ENCODE measurements at regions not wholly inside any gene's neighbourhood (a gene's known extent, or its start where the extent isn't known, plus 50 kb on each side); places are given as distances from the start of the nearest gene placed in this dataset.

DNA sequence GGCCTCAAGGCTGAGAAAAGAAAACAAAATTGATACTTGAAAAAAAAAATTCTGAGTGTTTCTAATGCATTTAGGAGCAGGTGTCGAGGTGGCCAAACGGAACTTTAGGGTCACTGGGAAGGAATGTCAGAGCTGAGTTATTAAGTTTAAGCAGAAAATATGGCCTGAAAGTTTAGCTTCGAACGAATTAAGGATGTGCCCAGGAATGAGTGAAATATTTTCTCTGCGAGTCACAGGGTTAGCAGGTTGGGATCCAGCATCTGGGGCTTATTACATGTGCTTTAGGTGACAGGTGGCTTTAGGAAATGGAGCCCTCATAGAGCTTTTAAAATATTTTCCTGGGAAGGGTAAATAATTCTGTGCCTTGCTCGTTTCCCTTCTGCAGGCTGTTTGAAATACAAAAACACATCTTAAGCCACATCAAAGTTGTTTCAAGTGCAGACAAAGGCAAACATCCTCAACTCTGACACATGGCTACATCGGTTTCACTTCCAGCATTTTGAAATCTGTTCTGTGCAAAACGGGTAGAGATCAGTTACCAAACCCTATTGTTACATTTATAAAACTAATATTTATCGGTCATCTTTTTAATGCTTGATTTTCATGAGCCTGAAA, 143.1 kb upstream of the ARRDC4 start:
- H3K9me3 ChIP-seq (ENCODE audit: insufficient read depth, low read length) = no peaks in the 10 kb centered on the region
- no peaks in the 10 kb centered on the region for H4K20me1 ChIP-seq (ENCODE audit: insufficient read depth, low read length)
- no peak overlapping the region for H3K4me3 ChIP-seq (ENCODE audit: low read length)
- no peaks in the 10 kb centered on the region for H3K27me3 ChIP-seq (ENCODE audit: low read depth, low read length)
- H3K27ac ChIP-seq (ENCODE audit: low read length) = no peak overlapping the region
- no peaks in the 10 kb centered on the region for H3K79me2 ChIP-seq (ENCODE audit: low read length)
- H3K4me2 ChIP-seq (ENCODE audit: low read length) = no peak overlapping the region
- TF ChIP-seq, protein P1, sequence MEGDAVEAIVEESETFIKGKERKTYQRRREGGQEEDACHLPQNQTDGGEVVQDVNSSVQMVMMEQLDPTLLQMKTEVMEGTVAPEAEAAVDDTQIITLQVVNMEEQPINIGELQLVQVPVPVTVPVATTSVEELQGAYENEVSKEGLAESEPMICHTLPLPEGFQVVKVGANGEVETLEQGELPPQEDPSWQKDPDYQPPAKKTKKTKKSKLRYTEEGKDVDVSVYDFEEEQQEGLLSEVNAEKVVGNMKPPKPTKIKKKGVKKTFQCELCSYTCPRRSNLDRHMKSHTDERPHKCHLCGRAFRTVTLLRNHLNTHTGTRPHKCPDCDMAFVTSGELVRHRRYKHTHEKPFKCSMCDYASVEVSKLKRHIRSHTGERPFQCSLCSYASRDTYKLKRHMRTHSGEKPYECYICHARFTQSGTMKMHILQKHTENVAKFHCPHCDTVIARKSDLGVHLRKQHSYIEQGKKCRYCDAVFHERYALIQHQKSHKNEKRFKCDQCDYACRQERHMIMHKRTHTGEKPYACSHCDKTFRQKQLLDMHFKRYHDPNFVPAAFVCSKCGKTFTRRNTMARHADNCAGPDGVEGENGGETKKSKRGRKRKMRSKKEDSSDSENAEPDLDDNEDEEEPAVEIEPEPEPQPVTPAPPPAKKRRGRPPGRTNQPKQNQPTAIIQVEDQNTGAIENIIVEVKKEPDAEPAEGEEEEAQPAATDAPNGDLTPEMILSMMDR (IDR thresholded peaks at IDR 0.05; ENCODE audit: low read depth, low read length) = no peak
- TF ChIP-seq EZH2phosphoT487 (IDR thresholded peaks at IDR 0.05; ENCODE audit: low read depth) = no peak
- H3K9ac ChIP-seq (ENCODE audit: low read length) = no peak overlapping the region
- H2AFZ ChIP-seq (ENCODE audit: low read depth, low read length) = no peak overlapping the region
- no peaks in the 10 kb centered on the region for H3K4me1 ChIP-seq (ENCODE audit: low read length)
- no peaks in the 10 kb centered on the region for H3K36me3 ChIP-seq (replicated peaks; ENCODE audit: low read depth, low read length)

DNA sequence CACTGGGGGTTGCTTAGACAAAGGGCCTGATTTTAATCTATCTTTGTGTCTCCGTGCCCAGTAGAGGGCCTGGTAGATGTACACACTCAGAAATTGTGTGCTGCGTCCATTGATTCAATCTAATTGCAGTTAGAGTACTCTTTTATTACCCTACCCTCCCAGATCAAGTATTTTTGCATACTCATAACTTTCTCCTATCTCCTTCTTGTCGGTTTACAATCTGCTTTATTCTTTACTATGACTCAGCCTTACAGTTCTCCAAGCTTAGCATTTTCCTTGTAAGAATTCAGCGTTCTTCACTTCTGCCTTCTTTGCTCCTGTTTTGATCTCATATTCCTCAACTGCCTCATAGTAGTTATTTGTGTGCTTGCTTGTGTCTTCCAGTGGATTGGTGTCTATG, 124.5 kb upstream of the ARRDC4 start:
- H3K79me2 ChIP-seq (ENCODE audit: low read length) = no peaks in the 10 kb centered on the region
- no peak overlapping the region for H3K4me2 ChIP-seq (ENCODE audit: low read length)
- no peak overlapping the region for H3K9ac ChIP-seq (ENCODE audit: low read length)
- H3K4me1 ChIP-seq (ENCODE audit: low read length) = no peaks in the 10 kb centered on the region
- H3K27me3 ChIP-seq (ENCODE audit: low read depth, low read length) = no peaks in the 10 kb centered on the region
- no peaks in the 10 kb centered on the region for H4K20me1 ChIP-seq (ENCODE audit: insufficient read depth, low read length)
- H3K4me3 ChIP-seq (ENCODE audit: low read length) = no peak overlapping the region
- H3K36me3 ChIP-seq (replicated peaks; ENCODE audit: low read depth, low read length) = no peaks in the 10 kb centered on the region
- TF ChIP-seq, protein P1 (IDR thresholded peaks at IDR 0.05; ENCODE audit: low read depth, low read length) = no peak
- TF ChIP-seq EZH2phosphoT487 (IDR thresholded peaks at IDR 0.05; ENCODE audit: low read depth) = no peak
- no peak overlapping the region for H2AFZ ChIP-seq (ENCODE audit: low read depth, low read length)
- no peak overlapping the region for H3K27ac ChIP-seq (ENCODE audit: low read length)
- H3K9me3 ChIP-seq (ENCODE audit: insufficient read depth, low read length) = no peaks in the 10 kb centered on the region

DNA sequence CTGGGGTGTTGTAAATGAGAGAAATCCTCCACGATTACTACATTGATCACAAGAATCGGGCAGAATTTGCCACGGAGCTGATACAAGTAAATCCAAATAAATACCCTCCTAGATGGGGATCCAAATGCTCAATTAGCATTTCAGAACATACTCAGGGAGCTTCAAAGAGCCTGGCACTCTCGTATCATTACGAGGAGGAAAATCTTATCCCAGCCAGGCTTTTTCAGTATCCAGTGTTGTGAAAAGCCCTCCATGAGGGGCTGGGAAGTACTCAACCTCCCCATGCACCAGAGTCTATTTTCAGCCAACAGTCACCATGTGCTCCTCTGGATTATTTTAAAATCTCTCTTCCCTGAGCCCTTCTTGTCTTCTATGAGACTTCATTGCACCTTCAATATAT, 122.6 kb upstream of the ARRDC4 start:
- no peaks in the 10 kb centered on the region for H4K20me1 ChIP-seq (ENCODE audit: insufficient read depth, low read length)
- no peak overlapping the region for H3K4me3 ChIP-seq (ENCODE audit: low read length)
- H3K9ac ChIP-seq (ENCODE audit: low read length) = no peak overlapping the region
- TF ChIP-seq, protein P1 (IDR thresholded peaks at IDR 0.05; ENCODE audit: low read depth, low read length) = no peak
- no peak for TF ChIP-seq EZH2phosphoT487 (IDR thresholded peaks at IDR 0.05; ENCODE audit: low read depth)
- no peak overlapping the region for H3K27ac ChIP-seq (ENCODE audit: low read length)
- no peaks in the 10 kb centered on the region for H3K4me1 ChIP-seq (ENCODE audit: low read length)
- no peaks in the 10 kb centered on the region for H3K27me3 ChIP-seq (ENCODE audit: low read depth, low read length)
- no peak overlapping the region for H2AFZ ChIP-seq (ENCODE audit: low read depth, low read length)
- H3K79me2 ChIP-seq (ENCODE audit: low read length) = no peaks in the 10 kb centered on the region
- no peak overlapping the region for H3K4me2 ChIP-seq (ENCODE audit: low read length)
- no peaks in the 10 kb centered on the region for H3K36me3 ChIP-seq (replicated peaks; ENCODE audit: low read depth, low read length)
- H3K9me3 ChIP-seq (ENCODE audit: insufficient read depth, low read length) = no peaks in the 10 kb centered on the region

DNA sequence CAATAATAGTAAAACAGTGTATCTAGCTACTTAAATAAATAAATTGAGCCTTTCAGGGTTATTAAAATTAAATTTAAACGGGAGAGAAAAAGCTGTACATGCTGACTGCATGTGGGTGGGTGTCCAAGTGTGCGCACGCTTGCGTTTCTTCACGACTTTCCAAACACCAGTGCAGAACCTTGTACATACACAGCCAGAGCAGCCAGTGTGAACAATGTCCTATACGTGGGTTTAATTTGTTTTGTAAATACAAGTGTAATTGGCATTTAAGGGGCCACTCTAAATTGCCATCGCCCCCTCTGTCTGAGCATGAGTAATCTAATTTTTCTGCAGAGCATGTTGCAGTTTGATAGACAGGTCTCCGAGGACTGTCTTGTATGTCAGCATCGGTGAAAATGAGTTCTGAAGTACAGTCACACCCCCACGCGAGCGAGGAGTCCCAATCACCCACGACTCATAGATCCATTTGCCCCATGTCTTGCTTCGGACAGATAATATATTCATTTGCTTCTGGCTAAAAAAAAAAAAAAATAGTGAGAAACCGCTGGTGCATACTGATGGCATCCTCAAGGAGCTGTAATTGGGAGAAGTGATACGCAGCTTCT, 121.8 kb upstream of the ARRDC4 start:
- no peaks in the 10 kb centered on the region for H3K9me3 ChIP-seq (ENCODE audit: insufficient read depth, low read length)
- no peaks in the 10 kb centered on the region for H3K36me3 ChIP-seq (replicated peaks; ENCODE audit: low read depth, low read length)
- no peaks in the 10 kb centered on the region for H3K79me2 ChIP-seq (ENCODE audit: low read length)
- H3K4me1 ChIP-seq (ENCODE audit: low read length) = no peaks in the 10 kb centered on the region
- H3K4me3 ChIP-seq (ENCODE audit: low read length) = no peak overlapping the region
- H3K4me2 ChIP-seq (ENCODE audit: low read length) = no peak overlapping the region
- H3K9ac ChIP-seq (ENCODE audit: low read length) = no peak overlapping the region
- H3K27me3 ChIP-seq (ENCODE audit: low read depth, low read length) = no peaks in the 10 kb centered on the region
- no peak overlapping the region for H2AFZ ChIP-seq (ENCODE audit: low read depth, low read length)
- H4K20me1 ChIP-seq (ENCODE audit: insufficient read depth, low read length) = no peaks in the 10 kb centered on the region
- no peak overlapping the region for H3K27ac ChIP-seq (ENCODE audit: low read length)
- no peak for TF ChIP-seq EZH2phosphoT487 (IDR thresholded peaks at IDR 0.05; ENCODE audit: low read depth)
- TF ChIP-seq, protein P1 (IDR thresholded peaks at IDR 0.05; ENCODE audit: low read depth, low read length) = no peak

Measured in OCI-LY3 (cell line).